ENCODE measurements at regions not wholly inside any gene's neighbourhood (a gene's known extent, or its start where the extent isn't known, plus 50 kb on each side); places are given as distances from the start of the nearest gene placed in this dataset.

- H3K27ac ChIP-seq = no peak overlapping the region
- H3K4me3 ChIP-seq = no peak overlapping the region
- no peaks in the 10 kb centered on the region for H3K4me1 ChIP-seq
- peaks cover 0 to 6% (median 0%) of the 10 kb centered on the region in 11 donors for H3K9me3 ChIP-seq
- no peak for TF ChIP-seq CTCF (IDR thresholded peaks at IDR 0.05)
- no peak for DNase-seq
- intact Hi-C loops (cut with DNase I) = no loop called here
- H3K36me3 ChIP-seq = no peaks in the 10 kb centered on the region
- H3K27me3 ChIP-seq = no peaks in the 10 kb centered on the region
- no peak for ATAC-seq
Measured at GRCh38 chr11:37544491-37544890, 946.5 kb upstream of the RAG2 start.

DNA sequence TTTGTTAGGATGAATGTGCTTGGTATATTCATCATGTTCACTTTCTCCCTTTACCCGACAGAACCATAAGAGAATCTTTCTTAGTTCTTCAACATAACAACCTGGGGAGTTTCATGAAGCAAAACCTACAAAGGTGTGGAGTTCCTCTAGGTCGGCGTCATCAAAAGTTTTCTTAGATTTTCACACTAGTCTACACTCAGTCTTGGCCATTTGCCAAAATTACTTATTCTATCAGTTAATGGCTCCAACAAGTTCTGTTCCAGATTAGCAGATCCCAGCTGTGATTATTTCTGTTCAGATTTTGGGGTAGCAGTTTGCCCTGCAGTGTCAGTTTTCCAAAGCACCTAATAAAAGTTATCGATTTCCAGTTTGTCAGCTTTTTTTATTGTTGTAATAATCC is 935.8 kb upstream of the RAG2 start:
- DNase-seq (no peak), ATAC-seq (no peak)
- H3K4me1 ChIP-seq = no peaks in the 10 kb centered on the region
- intact Hi-C loops (cut with DNase I) = no loop called here
- 91 to 95% methylated on average over 4 of the region's 4 CpGs for WGBS, 2 donors
- no peak overlapping the region for H3K27ac ChIP-seq
- TF ChIP-seq CTCF (IDR thresholded peaks at IDR 0.05) = no peak
- no peak overlapping the region for H3K4me3 ChIP-seq
- no peaks in the 10 kb centered on the region for H3K27me3 ChIP-seq
- H3K9me3 ChIP-seq = peaks cover 0 to 13% (median 0%) of the 10 kb centered on the region in 11 donors
- H3K36me3 ChIP-seq = no peaks in the 10 kb centered on the region

- DNase-seq = no peak
- Histone ChIP-seq H3K27ac (no peak overlapping the region), H3K4me3 (no peak overlapping the region), H3K27me3 (no peaks in the 10 kb centered on the region), H3K4me1 (no peaks in the 10 kb centered on the region), H3K9me3 (peaks cover 0 to 20% (median 0%) of the 10 kb centered on the region in 11 donors), H3K36me3 (no peaks in the 10 kb centered on the region)
- intact Hi-C loops (cut with DNase I) = no loop called here
- no peak for TF ChIP-seq CTCF (IDR thresholded peaks at IDR 0.05)
- no peak for ATAC-seq
- WGBS, 2 donors = 86 to 88% methylated on average over 2 of the region's 2 CpGs
Measured at GRCh38 chr11:37533087-37533486, 935.1 kb upstream of the RAG2 start.

DNA sequence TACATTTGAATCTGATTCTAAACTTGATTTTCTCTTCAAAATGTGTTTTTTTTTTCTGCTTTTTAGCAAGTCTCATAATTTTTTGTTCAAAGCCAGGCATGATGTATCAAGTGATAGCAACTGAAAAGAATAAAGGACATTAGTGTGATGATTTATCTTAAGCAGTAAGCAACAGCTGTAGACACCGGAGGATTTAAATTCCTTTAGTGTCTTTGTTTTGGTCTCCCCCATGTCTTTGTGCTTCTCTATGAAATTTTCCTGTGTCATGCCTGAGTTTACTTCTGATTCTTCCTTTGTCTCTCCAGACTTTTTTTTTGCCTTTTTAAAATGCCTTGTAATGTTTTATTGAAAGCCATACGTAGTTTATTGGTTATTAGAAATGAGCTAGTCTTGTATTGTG is 934.2 kb upstream of the RAG2 start:
- TF ChIP-seq CTCF (IDR thresholded peaks at IDR 0.05) = no peak
- Histone ChIP-seq H3K36me3 (no peaks in the 10 kb centered on the region), H3K4me3 (no peak overlapping the region), H3K4me1 (no peaks in the 10 kb centered on the region), H3K27ac (no peak overlapping the region), H3K27me3 (no peaks in the 10 kb centered on the region), H3K9me3 (peaks cover 0 to 20% (median 0%) of the 10 kb centered on the region in 11 donors)
- intact Hi-C loops (cut with DNase I) = no loop called here
- ATAC-seq = no peak
- 62 to 67% methylated on average over 2 of the region's 2 CpGs for WGBS, 2 donors
- no peak for DNase-seq

GRCh38 chr11:37527545-37527944 is 929.5 kb upstream of the RAG2 start:
- H3K36me3 ChIP-seq = no peaks in the 10 kb centered on the region
- no peak for TF ChIP-seq CTCF (IDR thresholded peaks at IDR 0.05)
- H3K27ac ChIP-seq = no peak overlapping the region
- no peak overlapping the region for H3K4me3 ChIP-seq
- DNase-seq (no peak), ATAC-seq (no peak)
- 92 to 94% methylated on average over 1 of the region's 1 CpG for whole genome bisulfite sequencing, 2 donors
- H3K9me3 ChIP-seq = peaks cover 0 to 19% (median 0%) of the 10 kb centered on the region in 11 donors
- no peaks in the 10 kb centered on the region for H3K4me1 ChIP-seq
- H3K27me3 ChIP-seq = no peaks in the 10 kb centered on the region
- intact Hi-C loops (cut with DNase I) = no loop called here

All from heart right ventricle (tissue), 16 donors.